NCI-H1048 (cell line): ENCODE measurements at regions not wholly inside any gene's neighbourhood (a gene's known extent, or its start where the extent isn't known, plus 50 kb on each side); places are given as distances from the start of the nearest gene placed in this dataset.

Source experiments
- DNase-seq: peaks from one replicate; lab custom pipeline; 2025; lab: John Stamatoyannopoulos, UW

- DNase-seq = no peak
Observed at GRCh38 chr11:11076879-11077278, 219.0 kb upstream of the ZBED5 start.

DNA sequence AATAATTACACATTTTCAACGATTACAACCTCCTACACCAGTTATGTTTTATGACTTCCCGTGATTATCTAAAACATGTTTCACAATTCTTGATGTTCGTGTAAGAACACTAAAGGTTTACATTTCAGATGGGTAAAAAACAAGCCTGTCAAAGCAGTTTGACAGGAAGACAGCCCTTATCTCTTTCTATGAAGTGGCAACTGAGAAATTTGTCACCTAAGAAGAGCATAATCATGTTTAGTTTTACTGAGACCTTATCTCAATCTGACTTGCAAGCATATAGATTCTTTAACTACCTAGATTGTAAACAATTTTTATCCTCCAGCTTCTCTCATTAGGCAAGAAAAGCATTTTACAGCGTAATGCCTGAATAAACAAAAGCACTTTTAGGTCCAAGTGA lies 218.4 kb upstream of the ZBED5 start:
- no peak for DNase-seq

GRCh38 chr11:11075515-11076171 lies 217.8 kb upstream of the ZBED5 start:
- DNase-seq = no peak

DNA sequence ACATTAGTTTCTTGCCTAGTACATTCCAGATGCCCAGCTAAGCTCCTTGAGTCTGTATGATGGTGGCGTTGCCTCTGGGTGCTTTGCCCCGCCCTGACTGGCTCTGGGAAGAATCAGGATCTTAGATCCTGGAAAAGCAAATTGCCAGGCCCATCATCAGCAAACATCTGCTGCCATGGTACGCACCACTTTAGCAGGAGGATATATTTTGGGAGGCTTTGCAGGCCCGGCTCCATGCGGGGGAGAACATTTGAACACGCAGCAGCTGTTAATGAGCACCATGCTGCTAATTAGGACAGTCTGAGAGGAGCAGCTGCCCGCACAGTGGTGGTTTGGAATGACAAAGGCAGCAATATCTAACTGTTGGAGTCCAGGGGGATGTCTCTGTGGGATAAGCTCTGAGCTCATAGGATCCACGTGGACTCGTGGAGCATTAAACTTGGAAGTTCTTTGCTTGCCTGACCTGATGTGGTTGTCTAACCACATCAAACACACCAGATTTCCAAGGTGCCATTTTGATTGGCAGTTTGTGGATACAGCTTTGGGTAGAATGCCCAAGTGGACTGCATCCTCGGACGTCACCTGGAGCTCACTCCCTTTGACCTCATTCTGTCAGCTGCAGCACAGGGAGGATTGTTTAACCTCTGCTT lies 217.0 kb upstream of the ZBED5 start:
- DNase-seq = no peak

GRCh38 chr11:11073996-11074395 lies 216.1 kb upstream of the ZBED5 start:
- DNase-seq = no peak

GRCh38 chr11:11072067-11072466 lies 214.2 kb upstream of the ZBED5 start:
- DNase-seq = no peak

GRCh38 chr11:11071486-11071885 lies 213.6 kb upstream of the ZBED5 start:
- no peak for DNase-seq

DNA sequence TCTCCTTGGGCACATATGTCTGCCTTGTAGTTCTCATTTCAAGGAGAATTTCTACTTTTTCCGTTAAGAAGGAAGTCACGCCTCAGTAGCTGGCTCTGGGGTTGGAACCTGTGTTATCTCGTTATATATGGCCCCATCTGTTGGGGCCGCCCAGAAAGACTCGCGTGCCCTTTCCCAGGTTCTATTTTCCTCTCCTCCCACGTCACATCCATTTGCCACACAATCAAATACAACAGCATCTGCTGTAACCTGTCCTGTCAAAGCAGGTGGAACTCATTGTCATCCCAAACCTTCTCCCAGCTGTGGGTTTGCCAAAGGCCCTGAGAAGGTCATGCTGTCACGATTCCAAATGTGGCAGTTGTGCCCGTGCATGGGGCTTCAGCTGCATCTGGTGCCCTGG lies 213.1 kb upstream of the ZBED5 start:
- no peak for DNase-seq

DNA sequence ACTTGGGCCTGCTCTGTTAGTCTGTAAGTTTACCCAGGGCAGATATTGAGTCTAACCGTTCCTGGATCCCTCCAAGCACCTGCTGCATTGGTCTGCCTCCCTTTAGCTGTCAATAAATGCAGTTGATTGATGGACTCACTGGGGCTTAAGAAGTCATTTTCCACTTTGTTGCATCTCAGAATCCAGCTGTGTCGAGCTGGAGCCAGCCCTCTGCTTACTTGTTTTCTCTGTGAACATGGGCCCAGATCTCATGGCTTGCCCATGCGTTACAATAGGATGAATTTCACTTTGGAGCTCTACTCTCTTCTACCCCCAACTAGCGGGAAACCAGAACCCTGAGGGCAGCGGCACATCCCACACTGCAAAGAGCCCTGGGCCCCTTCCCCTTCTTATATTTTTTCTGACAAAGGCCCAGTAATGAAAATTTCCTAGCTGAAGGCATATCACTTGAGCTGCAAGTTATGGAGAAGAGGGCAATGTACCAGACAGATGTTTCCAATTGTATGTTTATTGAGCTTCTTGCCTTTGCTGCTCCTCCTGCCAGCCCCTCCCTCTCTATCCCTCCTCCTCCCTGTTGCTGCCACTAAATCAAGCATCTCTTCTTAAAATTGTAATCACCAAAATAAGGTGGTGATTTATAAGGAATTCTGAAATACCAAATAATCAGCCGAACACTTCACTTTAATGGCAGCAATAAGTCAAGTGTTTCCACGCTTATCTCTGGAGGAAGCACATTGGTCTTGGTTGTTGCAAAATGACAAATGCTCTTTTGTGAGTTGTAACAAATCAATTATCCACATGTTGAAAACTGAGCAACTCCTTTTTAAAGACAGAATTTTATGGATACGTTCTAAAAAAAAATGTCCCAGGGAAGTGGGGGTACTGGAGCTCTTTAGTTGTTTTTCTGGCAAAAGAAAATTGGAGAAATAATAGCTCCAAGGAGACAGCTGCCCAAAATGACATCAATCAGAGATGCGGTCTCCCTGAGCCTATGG lies 212.3 kb upstream of the ZBED5 start:
- no peak for DNase-seq

DNA sequence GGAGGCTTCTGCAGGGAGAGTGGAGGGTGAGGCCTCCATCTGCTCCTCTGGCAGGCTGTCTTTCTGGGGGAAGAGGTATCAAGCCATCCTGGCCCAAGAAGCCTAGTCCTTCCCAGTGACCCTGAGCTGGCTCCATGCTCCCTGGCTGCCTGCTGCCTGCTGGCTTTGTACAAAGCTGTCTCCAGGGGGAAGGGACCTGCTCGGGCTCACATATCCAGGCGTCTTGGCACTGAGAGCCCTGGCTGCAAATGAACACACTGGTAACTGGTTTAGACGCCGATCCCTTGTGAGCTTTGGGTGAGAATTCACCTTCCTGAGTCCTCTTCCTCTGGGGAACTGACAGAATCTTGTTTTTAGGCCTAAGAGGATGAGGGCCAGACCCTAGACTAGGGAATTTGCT lies 210.3 kb upstream of the ZBED5 start:
- no peak for DNase-seq

GRCh38 chr11:11065396-11065795 lies 207.5 kb upstream of the ZBED5 start:
- no peak for DNase-seq

DNA sequence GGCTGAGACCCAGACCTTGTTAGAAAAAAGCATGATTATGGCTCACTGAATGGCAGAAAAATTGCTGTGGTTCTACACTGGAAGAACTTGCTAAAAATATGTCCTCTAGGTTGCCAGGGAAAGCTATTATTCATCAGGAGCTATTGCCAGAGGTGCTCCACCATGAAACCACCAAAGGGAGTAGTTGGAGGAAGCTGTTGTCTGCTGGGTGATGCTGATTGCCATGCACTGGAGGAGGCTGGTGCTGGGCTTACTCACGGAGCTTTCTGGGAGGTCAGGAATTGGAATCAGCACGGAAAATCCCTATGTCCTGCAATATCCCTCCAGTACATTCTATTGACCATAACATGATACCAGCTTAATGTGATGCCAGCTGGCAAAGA lies 199.6 kb upstream of the ZBED5 start:
- no peak for DNase-seq

- DNase-seq = no peak
Observed at GRCh38 chr11:11056749-11057471, 199.1 kb upstream of the ZBED5 start.

- DNase-seq = no peak
Observed at GRCh38 chr11:11056316-11056715, 198.5 kb upstream of the ZBED5 start.

DNA sequence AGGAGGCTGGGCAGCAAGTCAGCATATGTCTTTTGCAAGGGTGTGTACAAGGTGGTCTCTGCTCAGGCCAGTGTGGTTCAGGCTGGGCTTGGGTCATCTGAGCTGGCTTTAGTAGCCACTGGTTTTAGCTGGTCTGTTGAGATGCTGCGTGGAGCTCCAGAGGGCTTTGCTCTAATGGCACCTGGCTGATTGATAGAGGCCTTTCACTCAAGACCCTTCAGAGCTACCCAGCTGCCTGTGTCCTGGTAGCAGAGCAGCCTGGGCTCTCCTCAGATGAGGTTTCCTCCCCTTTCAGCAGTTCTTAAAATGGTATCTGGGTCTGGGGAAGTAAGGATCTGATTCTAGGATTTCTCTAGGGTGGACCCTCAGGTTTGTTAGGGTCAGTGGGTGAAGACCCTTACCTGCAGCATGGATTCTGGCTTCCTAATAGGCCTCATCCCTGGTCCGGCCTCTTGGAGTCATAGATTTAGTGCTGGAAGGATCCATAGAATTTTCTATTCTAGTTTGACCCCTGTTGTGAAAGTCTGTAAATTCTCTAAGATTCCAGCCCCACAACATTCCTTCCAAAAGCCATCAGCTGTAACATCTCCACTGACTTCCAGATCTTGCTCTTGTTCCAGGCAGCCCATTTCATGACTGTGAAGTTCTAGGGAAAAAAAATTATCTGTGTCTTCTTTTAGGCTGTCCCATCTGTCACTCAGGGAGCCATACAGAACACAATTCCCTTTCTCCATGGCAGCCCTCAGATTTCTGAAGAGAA lies 190.2 kb upstream of the ZBED5 start:
- no peak for DNase-seq

DNA sequence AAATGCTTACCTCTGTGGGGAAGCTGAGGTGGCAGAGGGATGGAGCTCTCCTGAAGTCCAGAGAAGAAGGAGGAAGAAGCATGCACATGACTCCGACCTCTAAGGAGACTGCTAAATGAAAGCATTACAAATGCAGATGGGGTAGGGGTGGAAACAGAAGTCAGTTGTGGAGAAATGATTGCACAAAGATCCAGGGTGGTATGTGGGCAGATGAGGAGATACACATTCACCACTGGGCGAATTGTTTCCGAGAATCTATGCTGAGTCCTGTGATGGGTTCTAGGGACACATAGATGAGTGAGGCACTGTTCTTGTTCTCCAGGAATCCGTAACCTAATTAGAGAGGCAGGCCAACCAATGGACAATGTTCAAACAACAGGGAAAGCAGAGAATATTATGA lies 188.9 kb upstream of the ZBED5 start:
- DNase-seq = no peak

GRCh38 chr11:11045156-11045930 lies 187.5 kb upstream of the ZBED5 start:
- DNase-seq = no peak

- DNase-seq = no peak
Observed at GRCh38 chr11:11044137-11044855, 186.4 kb upstream of the ZBED5 start.

- DNase-seq = no peak
Observed at GRCh38 chr11:11043721-11044120, 185.9 kb upstream of the ZBED5 start.
